Activated T-cell treated with anti-CD3 and anti-CD28 coated beads, Interleukin-2, amount 50 U/mL, for 72 hours (primary cell): ENCODE measurements at regions not wholly inside any gene's neighbourhood (a gene's known extent, or its start where the extent isn't known, plus 50 kb on each side); places are given as distances from the start of the nearest gene placed in this dataset.
"Not testable (repeated sequence)": the region's sequence is repeated elsewhere in the genome, so short reads cannot be mapped to it uniquely, and the experiment has no call there.

ENCODE experiments used
- ATAC-seq, 2 donors: fragments of 150-1000 bp; cut with Tn5 transposase; replicated peaks in 1 of 2; 2 replicates each; pipeline ENCODE4 v1.10.0; 2021; ENCODE audit warnings: moderate library complexity in 2 of 2, mild to moderate bottlenecking in 1 of 2
- DNase-seq, 2 donors: peaks; one replicate each; pipeline ENCODE4 v3.0.0; 2021 to 2022; ENCODE audit warnings: mixed read lengths in 1 of 2
- H3K27ac Mint-ChIP-seq: one replicate; pipeline ENCODE4 v1.8.0; 2022; ENCODE audit warnings: mild to moderate bottlenecking, moderate library complexity, mixed read lengths
- H3K27me3 Mint-ChIP-seq: one replicate; pipeline ENCODE4 v1.8.0; 2022; ENCODE audit warnings: low read depth, mixed read lengths
- H3K36me3 Mint-ChIP-seq, 2 donors: one replicate each; pipeline ENCODE4 v1.8.0; 2022; ENCODE audit warnings: mixed read lengths in 2 of 2, mild to moderate bottlenecking in 1 of 2; ENCODE audit not compliant: insufficient read depth in 2 of 2
- H3K4me1 Mint-ChIP-seq: one replicate; pipeline ENCODE4 v1.8.0; 2022; ENCODE audit warnings: low read depth, mixed read lengths
- H3K4me3 Mint-ChIP-seq, 2 donors: one replicate each; pipeline ENCODE4 v1.8.0; 2022; ENCODE audit warnings: mild to moderate bottlenecking in 2 of 2, mixed read lengths in 2 of 2, moderate library complexity in 2 of 2
- H3K9me3 Mint-ChIP-seq, 2 donors: one replicate each; pipeline ENCODE4 v1.8.0; 2022; ENCODE audit warnings: mixed read lengths in 2 of 2

- ATAC-seq: no peak
- H3K27ac Mint-ChIP-seq: no peak overlapping the region
- DNase-seq: no peak
- no peaks in the 10 kb centered on the region for H3K27me3 Mint-ChIP-seq
- H3K9me3 Mint-ChIP-seq: no peaks in the 10 kb centered on the region
- no peaks in the 10 kb centered on the region for H3K4me1 Mint-ChIP-seq
- H3K36me3 Mint-ChIP-seq: no peaks in the 10 kb centered on the region
- no peak overlapping the region for H3K4me3 Mint-ChIP-seq
Measured at GRCh38 chr20:47857187-47857568, 71.9 kb upstream of the SULF2 start.

DNA sequence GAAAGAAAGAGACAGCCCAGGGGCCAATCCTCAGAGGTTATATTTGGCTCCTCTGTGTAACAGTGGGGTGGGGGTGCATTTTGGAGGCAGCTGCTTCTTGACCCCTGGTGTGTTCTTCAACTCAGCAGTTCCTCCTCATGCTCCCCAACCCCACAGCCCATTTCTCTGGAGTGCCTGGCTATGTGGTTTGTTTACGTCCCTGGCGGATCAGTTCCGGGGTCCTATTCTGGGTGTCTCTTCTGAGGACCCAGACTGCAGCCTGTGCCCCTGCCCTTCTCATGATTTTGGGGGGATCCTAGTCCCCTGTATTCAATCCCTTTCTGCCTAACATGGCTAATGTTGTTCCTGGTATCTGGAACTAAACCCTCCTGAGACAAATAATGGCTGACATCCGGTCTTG, 70.5 kb upstream of the SULF2 start:
- DNase-seq: no peak
- Mint-ChIP-seq H3K4me1 (no peaks in the 10 kb centered on the region), H3K27me3 (peaks cover 5% of the 10 kb centered on the region), H3K4me3 (no peak overlapping the region), H3K36me3 (no peaks in the 10 kb centered on the region), H3K9me3 (no peaks in the 10 kb centered on the region), H3K27ac (no peak overlapping the region)
- no peak for ATAC-seq

DNA sequence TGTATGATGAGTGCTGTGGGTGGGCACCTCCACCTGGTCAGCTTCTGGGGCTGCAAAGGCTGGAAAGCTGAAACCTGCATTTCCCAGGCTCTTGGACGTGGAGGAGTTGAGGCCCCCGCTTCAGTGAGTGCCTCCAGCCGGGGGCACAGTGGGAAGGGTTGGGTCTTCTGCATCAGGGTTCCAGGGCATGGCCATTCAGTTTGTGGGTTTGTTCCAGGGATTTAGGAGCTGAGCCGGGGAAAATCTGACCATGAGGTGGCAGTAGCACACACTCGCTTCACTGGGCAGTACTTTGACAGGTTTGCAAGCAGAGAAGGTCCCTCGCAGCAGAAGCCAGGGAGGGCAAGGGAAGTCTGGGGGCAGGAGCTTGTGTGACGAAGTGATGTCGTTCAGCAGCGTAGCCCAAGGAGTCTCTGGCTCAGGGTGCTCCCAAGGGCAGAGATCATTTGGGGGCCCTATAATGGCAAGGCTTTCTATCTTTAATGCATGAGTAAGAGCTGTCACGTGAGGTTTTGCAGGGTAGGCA, 69.5 kb upstream of the SULF2 start:
- H3K4me1 Mint-ChIP-seq: no peaks in the 10 kb centered on the region
- ATAC-seq: no peak
- H3K36me3 Mint-ChIP-seq: no peaks in the 10 kb centered on the region
- H3K27me3 Mint-ChIP-seq: peaks cover 5% of the 10 kb centered on the region
- H3K9me3 Mint-ChIP-seq: no peaks in the 10 kb centered on the region
- no peak for DNase-seq
- H3K27ac Mint-ChIP-seq: no peak overlapping the region
- H3K4me3 Mint-ChIP-seq: no peak overlapping the region

DNA sequence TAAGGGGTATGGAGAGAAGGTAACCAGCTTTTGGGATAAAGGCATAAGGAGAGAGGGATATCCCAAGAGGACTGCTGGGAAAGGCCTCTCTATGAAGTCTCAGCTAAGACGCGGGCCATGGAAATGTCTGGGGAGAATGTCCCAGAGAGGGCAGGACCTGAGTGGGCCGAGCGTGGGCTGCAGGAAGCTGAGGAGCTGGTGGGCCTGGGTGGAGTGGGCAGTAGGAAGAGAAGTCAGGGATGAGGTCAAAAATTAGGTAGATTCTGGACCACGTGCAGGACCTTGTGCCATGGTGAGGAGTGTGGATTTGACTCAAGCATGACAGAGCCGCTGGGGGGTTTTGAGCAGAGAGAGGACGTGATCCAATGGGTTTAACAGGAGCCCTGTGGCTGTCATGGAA, 66.5 kb upstream of the SULF2 start:
- Mint-ChIP-seq H3K36me3 (no peaks in the 10 kb centered on the region), H3K9me3 (no peaks in the 10 kb centered on the region), H3K27me3 (peaks cover 5% of the 10 kb centered on the region), H3K27ac (no peak overlapping the region), H3K4me3 (no peak overlapping the region), H3K4me1 (no peaks in the 10 kb centered on the region)
- DNase-seq (no peak), ATAC-seq (no peak)

- Mint-ChIP-seq H3K9me3 (no peaks in the 10 kb centered on the region), H3K27ac (no peak overlapping the region), H3K27me3 (peaks cover 5% of the 10 kb centered on the region), H3K36me3 (no peaks in the 10 kb centered on the region), H3K4me3 (no peak overlapping the region), H3K4me1 (no peaks in the 10 kb centered on the region)
- no peak for ATAC-seq
- no peak for DNase-seq
Measured at GRCh38 chr20:47850146-47850545, 64.9 kb upstream of the SULF2 start.

DNA sequence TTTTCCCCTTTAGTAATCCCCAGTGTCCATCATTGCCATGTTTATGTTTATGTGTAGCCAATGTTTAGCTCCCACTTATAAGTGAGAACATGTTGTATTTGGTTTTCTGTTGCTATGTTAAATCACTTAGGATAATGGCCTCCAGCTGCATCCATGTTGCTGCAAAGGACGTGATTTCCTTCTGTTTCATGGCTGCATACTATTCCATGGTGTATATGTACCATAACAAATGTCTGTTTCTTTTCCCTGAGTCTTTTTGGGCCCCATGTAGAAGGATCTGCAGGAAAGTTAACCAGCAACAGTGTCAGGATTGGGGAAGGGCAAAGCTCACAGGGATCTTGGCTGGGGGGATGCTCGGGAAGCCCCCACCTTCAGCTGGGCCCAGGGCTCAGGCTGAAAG, 64.3 kb upstream of the SULF2 start:
- no peak for DNase-seq
- no peak overlapping the region for H3K27ac Mint-ChIP-seq
- H3K27me3 Mint-ChIP-seq: peaks cover 5% of the 10 kb centered on the region
- no peak overlapping the region for H3K4me3 Mint-ChIP-seq
- H3K9me3 Mint-ChIP-seq: no peaks in the 10 kb centered on the region
- H3K4me1 Mint-ChIP-seq: no peaks in the 10 kb centered on the region
- H3K36me3 Mint-ChIP-seq: no peaks in the 10 kb centered on the region
- no peak for ATAC-seq

GRCh38 chr20:47849006-47849405, 63.7 kb upstream of the SULF2 start:
- Mint-ChIP-seq H3K4me1 (no peaks in the 10 kb centered on the region), H3K27me3 (peaks cover 5% of the 10 kb centered on the region), H3K9me3 (no peaks in the 10 kb centered on the region), H3K36me3 (no peaks in the 10 kb centered on the region), H3K27ac (no peak overlapping the region), H3K4me3 (no peak overlapping the region)
- no peak for ATAC-seq
- DNase-seq: no peak

DNA sequence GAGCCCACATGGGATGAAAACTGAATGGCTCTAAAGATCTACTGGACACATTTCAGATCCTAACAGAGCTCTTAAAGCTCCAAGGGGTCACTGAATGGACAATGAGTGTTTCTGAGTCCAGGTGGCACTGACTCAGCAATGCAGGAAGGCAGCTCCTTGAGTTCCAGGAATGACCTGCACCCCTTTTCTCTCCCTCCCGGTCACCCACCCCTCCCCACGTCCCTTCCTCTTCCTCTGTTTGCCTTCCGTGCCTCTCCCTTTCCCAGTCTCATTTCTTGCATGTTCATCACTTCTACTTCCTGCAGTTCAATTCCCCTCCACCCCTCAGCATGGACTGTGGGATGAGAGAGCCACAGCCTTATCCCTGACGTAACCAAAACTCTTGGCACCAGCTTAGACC, 63.3 kb upstream of the SULF2 start:
- DNase-seq, H3K27ac Mint-ChIP-seq, H3K27me3 Mint-ChIP-seq, H3K9me3 Mint-ChIP-seq, H3K36me3 Mint-ChIP-seq, ATAC-seq, H3K4me3 Mint-ChIP-seq, H3K4me1 Mint-ChIP-seq: not testable (repeated sequence)

DNA sequence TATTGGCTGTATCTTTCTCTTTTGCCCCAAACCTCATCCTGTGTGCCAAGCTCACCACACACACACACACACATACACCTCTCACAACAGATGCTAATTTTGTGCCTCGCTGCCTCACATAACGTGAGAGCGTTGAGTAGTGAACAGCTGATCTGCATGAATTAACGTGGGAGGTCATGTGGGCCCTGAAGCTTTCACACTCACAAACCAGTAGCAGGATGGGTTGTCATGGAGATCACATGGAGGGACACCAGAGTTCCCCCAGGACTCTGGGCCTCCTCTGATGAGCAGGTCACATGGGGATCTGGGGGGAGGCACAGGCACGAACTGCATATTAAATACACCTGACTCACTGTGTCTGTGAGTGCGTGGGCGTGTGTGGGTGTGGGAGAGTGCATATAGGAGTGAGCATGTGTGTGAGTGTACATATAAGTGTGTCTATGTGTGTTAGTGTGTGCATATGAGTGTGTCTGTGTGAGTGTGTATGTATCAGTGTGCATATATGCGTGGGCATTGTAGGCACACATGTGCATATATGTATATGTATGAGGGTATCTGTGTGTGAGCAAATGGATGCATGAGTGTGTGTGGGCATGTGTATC, 62.7 kb upstream of the SULF2 start:
- Mint-ChIP-seq H3K4me1 (no peaks in the 10 kb centered on the region), H3K4me3 (no peak overlapping the region)
- ATAC-seq: no peak

DNA sequence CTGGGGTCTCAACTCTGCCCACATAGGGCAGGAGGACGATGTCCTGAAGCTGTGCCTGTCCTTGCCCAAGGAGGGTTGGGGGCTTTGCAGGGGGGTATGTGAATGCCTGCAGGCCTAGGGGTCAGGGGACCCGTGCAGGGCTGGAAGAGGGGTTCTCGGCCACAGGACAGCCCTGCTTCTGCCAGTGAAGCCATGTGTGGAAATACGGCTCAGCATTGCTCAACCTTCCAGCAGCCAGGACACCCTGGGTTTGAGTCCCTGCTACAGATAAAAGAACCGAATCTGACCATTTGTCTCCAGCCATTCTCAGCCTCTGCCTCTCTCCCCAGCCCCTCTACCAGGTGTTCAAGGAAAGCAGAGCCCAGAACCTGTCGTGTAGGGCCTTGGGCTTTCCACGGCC, 61.9 kb upstream of the SULF2 start:
- ATAC-seq, H3K36me3 Mint-ChIP-seq, H3K4me3 Mint-ChIP-seq, H3K27me3 Mint-ChIP-seq, DNase-seq, H3K27ac Mint-ChIP-seq, H3K9me3 Mint-ChIP-seq, H3K4me1 Mint-ChIP-seq: not testable (repeated sequence)

More for the DNA sequence above, 62.7 kb upstream of the SULF2 start:
- H3K9me3 Mint-ChIP-seq: no peaks in the 10 kb centered on the region
- DNase-seq: no peak
- H3K27ac Mint-ChIP-seq: no peak overlapping the region
- no peaks in the 10 kb centered on the region for H3K36me3 Mint-ChIP-seq
- peaks cover 5% of the 10 kb centered on the region for H3K27me3 Mint-ChIP-seq

DNA sequence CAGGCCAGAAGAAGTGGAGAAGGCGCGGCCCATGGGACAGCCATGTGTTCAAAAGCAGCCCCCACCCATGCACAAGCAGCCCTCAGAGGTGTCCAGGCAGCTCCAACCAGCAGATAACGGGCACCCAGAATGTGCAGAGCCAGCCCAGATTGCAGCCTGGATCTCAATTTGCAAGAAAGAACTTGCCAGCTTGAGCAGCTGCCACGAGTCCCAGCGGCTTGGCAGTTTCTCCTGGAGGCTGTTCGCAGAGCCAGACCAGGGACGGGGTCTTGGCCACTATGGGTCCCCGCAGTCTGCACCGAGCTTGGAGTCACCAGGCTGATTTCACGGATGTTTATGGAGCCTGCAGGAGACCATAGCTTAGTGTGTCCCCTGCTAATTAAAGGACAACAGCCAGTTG, 61.4 kb upstream of the SULF2 start:
- H3K27ac Mint-ChIP-seq, H3K4me3 Mint-ChIP-seq, H3K36me3 Mint-ChIP-seq, DNase-seq, ATAC-seq, H3K9me3 Mint-ChIP-seq, H3K27me3 Mint-ChIP-seq, H3K4me1 Mint-ChIP-seq: not testable (repeated sequence)

DNA sequence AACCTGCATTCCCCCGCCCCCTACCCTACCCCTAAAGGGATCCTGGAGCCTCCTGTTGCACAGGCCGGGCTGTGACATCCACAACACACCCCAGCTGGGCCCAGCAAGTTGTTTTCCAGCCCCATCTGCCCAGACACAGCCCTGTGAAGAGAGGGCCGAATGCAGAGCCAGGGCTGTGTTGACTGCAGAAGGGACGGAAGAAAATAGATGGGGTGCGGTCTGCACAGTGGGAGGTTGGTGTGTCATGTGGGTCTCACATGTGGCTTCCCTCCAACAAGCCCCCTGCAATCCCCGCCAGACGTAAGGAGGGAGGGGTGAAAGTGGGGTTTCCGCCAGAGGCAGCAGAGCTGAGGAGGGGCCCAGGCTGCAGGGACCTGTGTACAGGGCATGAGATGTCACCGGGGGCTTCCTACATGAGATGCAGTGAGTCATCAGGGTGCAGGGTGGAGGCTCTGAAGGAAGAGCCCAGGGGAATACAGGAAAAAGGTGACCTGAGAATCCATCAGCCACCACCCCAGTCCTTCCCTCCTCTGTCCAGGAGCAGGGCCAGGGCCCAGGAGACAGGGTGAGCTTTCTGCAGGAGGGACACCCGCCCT, 60.2 kb upstream of the SULF2 start:
- not testable (repeated sequence) for H3K4me3 Mint-ChIP-seq, H3K9me3 Mint-ChIP-seq, H3K27me3 Mint-ChIP-seq, H3K36me3 Mint-ChIP-seq, DNase-seq, H3K27ac Mint-ChIP-seq, ATAC-seq, H3K4me1 Mint-ChIP-seq

DNA sequence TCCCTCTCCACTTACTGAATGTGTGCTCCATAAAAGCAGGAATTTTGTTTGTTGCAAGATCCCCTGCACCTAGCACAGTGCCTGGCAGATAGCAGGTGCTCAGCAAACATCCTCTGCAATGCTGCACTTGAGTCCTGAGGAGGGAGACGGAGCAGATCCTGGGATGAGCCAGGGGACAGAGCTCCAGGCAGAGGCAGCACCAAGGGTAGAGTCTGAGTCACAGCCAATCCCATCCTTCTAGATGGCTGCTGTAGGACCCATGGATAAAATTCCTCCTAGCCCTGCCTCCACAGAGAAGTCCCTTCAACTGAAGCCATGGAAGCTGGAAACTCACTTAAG, 59.3 kb upstream of the SULF2 start:
- H3K4me3 Mint-ChIP-seq, H3K36me3 Mint-ChIP-seq, DNase-seq, H3K4me1 Mint-ChIP-seq, H3K27me3 Mint-ChIP-seq, H3K27ac Mint-ChIP-seq, H3K9me3 Mint-ChIP-seq, ATAC-seq: not testable (repeated sequence)

- ATAC-seq: no peak
- no peaks in the 10 kb centered on the region for H3K27me3 Mint-ChIP-seq
- no peak overlapping the region for H3K4me3 Mint-ChIP-seq
- H3K4me1 Mint-ChIP-seq: no peaks in the 10 kb centered on the region
- no peak overlapping the region for H3K27ac Mint-ChIP-seq
- no peaks in the 10 kb centered on the region for H3K9me3 Mint-ChIP-seq
- H3K36me3 Mint-ChIP-seq: no peaks in the 10 kb centered on the region
- DNase-seq: no peak
Measured at GRCh38 chr20:47843886-47844567, 58.7 kb upstream of the SULF2 start.
